K562 (cell line): ENCODE measurements at regions not wholly inside any gene's neighbourhood (a gene's known extent, or its start where the extent isn't known, plus 50 kb on each side); places are given as distances from the start of the nearest gene placed in this dataset.

Source experiments
- EGR1 ChIP-seq: fragments of 450-650 bp; conservative IDR thresholded peaks from 2 replicates; pipeline ENCODE4 v1.6.1; 2017; ENCODE audit warnings: mild to moderate bottlenecking
- ETV5 ChIP-seq: sonication (generic); formaldehyde crosslinking; IDR thresholded peaks from 2 replicates; pipeline ENCODE4 v1.4.0; 2020; ENCODE audit warnings: low read depth, mild to moderate bottlenecking, missing genetic modification reagents
- FOXM1 ChIP-seq, 2 experiments: fragments of 450-650 bp in 1 of 2; sonication (generic) in 1 of 2; formaldehyde crosslinking in 1 of 2; IDR thresholded peaks; 2 replicates each; pipeline versions ENCODE4 v1.6.1 to v1.9.0; 2017 to 2022; ENCODE audit warnings: low read depth in 2 of 2, mild to moderate bottlenecking in 2 of 2, missing genetic modification reagents in 1 of 2, moderate library complexity in 1 of 2
- MAZ ChIP-seq, 2 experiments: fragments of 450-650 bp in 1 of 2; sonication (generic) in 1 of 2; formaldehyde crosslinking; IDR thresholded peaks in 1 of 2; conservative IDR thresholded peaks in 1 of 2; 2 replicates each; pipeline versions ENCODE4 v1.4.0 to v1.5.0; 2020; ENCODE audit warnings: mild to moderate bottlenecking in 1 of 2, missing genetic modification reagents in 1 of 2
- POLR2B ChIP-seq: fragments of 450-650 bp; IDR thresholded peaks from 2 replicates; pipeline ENCODE4 v1.6.1; 2018; ENCODE audit warnings: low read depth; ENCODE audit not compliant: partially characterized antibody
- SAP30 ChIP-seq: fragments of 200-600 bp; sonication (generic); IDR thresholded peaks from 2 replicates; pipeline ENCODE4 v1.6.1; 2012; ENCODE audit warnings: borderline replicate concordance, low read depth, mild to moderate bottlenecking, moderate library complexity, low read length, control low read depth, inconsistent platforms; ENCODE audit not compliant: insufficient read depth, poor library complexity, severe bottlenecking
- SMAD1 ChIP-seq: fragments of 150-350 bp; IDR thresholded peaks from 2 replicates; pipeline ENCODE4 v1.6.1; 2014; ENCODE audit warnings: low read length, low read depth; ENCODE audit not compliant: partially characterized antibody
- TF ChIP-seq, protein P1 (sequence below): sonication (generic); formaldehyde crosslinking; IDR thresholded peaks from 2 replicates; pipeline ENCODE4 v1.8.0; 2022; ENCODE audit warnings: missing genetic modification reagents, mild to moderate bottlenecking, borderline replicate concordance

DNA sequence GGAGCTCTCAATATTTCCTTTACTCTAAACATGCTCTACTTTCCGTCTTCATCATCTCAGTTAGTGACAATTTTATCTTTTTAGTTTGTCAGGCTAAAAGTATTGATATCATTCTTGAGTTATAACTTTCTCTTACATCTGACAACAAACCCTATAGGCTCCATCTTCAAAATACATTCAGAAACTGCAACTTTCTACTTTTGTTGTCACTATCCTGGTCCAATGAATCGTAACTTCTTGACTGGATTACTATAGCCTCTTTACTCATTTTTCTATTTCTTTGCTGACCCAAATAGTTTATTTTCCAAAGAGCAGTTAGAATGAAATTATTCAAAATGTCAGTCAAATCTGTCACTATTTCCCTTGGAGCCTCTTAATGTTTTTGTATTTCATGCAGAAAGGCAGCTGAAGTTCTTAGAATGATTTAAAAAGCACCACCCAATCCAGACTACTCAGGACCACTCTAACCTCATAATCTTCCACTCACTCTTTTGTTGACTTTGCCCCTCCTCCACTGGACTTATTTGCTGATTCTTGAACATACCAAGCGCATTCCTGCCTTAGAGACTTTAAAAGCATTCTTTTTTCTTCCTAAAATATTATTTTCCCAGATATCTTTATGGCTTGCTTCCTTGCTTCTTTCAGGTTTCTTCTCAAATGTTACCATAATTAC lies 119.9 kb upstream of the CBLB start:
- TF ChIP-seq EGR1: no peak
- no peak for TF ChIP-seq SAP30
- TF ChIP-seq MAZ (CRISPR knock-in tag; conservative IDR thresholded peaks at IDR 0.05 in 1 of 2, IDR thresholded peaks at IDR 0.05 in 1 of 2): no peak
- no peak for TF ChIP-seq POLR2B
- no peak for TF ChIP-seq ETV5 (CRISPR knock-in tag)
- TF ChIP-seq FOXM1 (IDR thresholded peaks at IDR 0.05; ENCODE audit: low read depth): no peak
- TF ChIP-seq FOXM1 (CRISPR knock-in tag; IDR thresholded peaks at IDR 0.05; ENCODE audit: low read depth): no peak
- TF ChIP-seq SMAD1: no peak
- TF ChIP-seq, protein P1, sequence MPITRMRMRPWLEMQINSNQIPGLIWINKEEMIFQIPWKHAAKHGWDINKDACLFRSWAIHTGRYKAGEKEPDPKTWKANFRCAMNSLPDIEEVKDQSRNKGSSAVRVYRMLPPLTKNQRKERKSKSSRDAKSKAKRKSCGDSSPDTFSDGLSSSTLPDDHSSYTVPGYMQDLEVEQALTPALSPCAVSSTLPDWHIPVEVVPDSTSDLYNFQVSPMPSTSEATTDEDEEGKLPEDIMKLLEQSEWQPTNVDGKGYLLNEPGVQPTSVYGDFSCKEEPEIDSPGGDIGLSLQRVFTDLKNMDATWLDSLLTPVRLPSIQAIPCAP: no peak
